HG02763 (cell line): ENCODE measurements at regions not wholly inside any gene's neighbourhood (a gene's known extent, or its start where the extent isn't known, plus 50 kb on each side); places are given as distances from the start of the nearest gene placed in this dataset.

ENCODE experiments used
- ATAC-seq: cut with Tn5 transposase; IDR thresholded peaks from one replicate; pipeline ENCODE4 v1.9.1; 2021; ENCODE audit warnings: mild to moderate bottlenecking, moderate library complexity; ENCODE audit not compliant: unreplicated experiment

DNA sequence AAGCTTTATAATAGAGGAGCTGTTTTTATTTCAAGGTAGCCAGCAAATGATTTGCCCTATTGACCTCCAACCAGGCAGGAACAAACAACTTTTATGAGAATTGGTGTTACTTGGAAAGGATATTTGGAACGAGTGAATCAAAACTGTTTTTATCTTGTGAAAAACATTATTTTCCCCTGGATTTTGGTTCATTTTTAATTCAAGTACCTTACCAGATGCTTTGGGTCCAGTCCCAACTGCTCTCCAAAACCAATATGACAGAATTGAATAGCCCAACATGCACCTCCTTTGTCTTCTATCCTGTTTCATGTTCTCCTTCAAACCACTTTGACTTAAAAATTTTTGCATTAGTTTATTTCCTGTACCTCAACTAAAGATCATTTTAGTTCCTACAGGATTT is 178.6 kb upstream of the RBMS1 start:
- ATAC-seq = no peak

DNA sequence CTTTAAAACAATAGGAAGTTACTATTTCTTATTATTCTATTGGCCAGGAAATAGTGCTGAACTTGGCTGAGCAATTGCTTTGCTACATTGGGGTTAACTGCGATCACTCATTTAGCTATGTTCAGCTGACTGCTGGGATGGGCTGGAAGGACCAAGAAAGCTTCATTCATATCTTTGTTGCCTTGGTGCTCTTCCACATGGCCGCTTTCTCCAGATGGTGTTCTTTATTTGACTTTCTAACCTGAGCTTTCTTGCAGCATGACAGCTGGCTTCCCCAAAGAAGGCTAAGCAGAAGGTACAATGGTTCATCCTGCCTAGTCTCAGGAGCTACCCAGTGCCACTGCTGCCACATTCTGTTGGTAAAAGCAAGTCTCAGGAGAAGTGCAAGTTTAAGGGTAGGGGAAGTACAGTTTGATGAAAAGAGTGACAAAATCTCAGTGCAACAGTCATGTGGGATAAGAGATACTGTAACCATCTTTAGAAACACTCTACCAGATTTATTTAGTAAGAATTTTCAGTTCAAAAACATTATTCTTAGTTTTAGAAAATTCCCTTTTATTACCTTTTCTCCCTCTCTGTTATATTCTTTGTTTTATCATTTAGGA is 180.6 kb upstream of the RBMS1 start:
- ATAC-seq = no peak

DNA sequence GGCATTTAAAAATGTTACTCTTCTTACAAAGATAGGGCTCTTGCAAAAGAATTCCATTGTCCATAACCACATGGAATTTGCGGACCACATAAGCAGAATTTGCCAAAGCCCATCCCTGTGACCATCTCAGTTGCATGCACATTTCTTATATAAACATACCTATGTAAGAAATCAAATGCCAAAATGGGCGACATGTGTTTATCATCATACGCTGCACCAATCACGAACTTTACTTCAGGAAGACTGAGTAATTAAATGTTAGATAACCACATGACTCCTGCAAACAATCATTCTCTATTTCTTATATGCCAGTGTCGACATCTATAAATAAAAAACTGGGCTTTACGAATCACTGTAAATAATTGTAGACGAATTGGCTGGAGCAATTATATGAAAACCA is 186.1 kb upstream of the RBMS1 start:
- ATAC-seq = no peak

DNA sequence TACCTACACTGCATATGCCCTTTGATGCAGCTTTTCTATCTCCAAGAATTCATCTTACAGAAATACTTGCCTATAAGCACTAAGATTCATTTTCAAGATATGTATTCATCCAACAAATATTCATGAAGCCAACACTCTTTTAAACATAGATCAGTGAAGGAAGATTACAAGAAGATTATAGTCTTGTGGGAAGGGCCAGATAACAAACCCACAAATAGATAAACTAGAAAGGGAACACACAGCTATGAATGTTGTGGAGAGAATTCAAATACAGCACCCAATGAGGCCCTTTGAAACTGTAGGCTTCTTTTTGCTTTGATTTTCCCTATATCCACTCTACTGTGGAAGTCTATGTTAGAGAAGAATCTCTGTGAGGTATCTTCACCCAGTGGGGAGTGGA is 186.7 kb upstream of the RBMS1 start:
- no peak for ATAC-seq

DNA sequence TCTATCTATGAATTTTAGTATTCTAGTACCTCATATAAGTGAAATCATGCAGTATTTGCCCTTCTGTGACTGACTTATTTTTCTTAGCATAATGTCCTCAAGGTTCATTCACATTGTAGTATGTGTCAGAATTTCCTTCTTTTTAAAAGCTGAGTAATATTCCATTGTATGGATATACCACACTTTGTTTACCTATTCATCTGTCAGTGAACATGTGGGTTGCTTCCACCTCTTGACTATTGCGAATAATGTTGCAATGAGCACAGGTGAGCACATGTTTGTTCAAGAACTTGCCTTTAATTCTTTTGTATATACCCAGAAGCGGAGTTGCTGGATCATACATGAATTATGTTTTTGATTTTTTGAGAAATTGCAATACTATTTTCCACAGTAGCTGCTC is 187.4 kb upstream of the RBMS1 start:
- ATAC-seq = no peak

DNA sequence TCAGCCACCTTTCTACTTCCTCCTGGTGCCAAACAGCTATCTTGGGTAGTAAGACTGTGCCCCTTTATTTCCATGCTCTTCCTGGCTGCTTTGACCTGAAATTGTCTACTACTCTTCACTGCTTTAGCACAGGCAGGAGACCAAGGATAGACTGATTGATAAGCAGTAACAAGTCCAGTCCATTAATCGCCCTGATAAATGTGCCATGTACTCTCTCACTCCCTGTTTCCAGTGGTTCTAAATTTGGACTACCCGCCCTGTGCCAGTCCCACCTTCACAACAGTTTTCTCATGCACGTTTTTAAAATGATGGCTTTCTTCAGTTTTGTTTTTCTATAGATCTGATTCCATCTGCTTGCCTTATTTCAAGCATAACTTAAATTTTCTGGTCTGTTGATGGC is 189.6 kb upstream of the RBMS1 start:
- no peak for ATAC-seq

DNA sequence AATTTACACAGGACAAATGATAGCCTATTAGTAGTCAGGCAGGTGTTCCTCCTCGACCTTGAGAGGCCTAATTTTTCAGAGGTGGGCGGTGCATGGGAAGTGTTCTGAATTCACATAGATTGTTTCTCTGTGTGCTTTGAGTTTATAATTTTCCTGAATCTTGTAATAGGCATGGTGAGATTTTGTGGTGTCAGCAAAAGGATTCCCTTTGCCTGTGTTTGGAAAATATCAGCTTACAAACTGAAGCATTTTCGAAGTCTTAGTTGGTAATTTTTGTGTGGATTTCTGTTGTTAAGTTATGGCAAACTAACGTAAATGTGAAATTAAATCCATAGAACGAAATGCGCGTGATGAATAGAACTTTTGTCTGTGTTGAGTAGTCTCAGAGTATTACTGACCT is 194.0 kb upstream of the RBMS1 start:
- ATAC-seq = no peak

DNA sequence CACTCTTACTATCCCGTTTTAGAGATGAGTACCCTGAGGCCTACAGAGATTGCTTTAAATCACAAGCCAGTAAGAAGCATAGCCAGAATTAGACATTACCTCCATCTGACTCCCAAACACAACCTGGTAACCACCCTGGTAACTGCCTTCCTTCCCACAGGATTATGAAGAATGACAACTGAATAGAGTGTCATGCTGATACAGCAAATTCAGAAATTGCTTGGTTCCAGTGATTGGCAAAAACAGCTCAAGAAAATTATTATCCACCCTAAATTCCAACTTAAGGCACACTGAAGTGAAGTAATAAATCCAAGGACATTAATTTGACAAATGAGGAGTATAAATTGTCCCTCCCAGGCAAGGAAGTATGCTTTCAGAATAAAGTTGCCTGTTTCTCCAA is 195.8 kb upstream of the RBMS1 start:
- ATAC-seq = no peak

DNA sequence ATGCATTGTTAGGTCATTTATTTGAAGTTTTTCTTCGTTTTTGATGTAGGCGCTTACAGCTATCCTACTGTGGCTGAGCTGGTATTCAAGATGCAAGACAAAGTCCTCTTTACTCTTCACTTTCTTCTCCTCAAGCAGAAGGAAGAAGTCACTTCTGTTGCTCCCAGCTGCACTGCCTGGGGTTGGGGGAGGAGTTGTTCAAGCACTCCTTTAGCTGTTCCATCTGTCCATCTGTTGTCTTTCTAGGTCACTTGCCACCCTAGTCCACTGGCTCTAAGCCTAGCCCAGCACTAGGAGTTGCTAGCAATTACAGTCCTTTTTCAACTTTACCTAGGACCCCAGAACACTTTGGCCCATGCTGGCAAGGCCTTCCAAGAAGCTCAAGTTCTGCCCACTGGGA is 200.6 kb upstream of the RBMS1 start:
- ATAC-seq = no peak

DNA sequence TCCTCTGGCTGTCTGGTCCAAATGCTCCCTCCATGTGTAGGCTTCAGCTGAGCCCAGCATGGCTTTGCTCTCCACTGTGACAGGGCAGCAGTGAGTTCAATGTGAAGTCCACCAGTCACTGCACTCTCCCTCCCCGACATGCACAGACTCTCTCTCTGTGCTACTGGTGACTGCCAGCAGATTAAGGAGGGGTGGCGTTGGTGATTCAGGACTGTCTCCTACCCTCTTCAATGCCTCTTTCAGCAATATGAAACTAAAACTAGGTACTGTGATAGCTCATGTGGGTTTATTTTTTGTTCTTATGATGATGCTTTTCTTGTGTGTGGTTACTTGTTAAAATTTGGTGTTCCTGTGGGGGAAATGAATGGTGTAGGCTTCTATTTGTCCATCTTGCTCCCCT is 201.0 kb upstream of the RBMS1 start:
- ATAC-seq = no peak

DNA sequence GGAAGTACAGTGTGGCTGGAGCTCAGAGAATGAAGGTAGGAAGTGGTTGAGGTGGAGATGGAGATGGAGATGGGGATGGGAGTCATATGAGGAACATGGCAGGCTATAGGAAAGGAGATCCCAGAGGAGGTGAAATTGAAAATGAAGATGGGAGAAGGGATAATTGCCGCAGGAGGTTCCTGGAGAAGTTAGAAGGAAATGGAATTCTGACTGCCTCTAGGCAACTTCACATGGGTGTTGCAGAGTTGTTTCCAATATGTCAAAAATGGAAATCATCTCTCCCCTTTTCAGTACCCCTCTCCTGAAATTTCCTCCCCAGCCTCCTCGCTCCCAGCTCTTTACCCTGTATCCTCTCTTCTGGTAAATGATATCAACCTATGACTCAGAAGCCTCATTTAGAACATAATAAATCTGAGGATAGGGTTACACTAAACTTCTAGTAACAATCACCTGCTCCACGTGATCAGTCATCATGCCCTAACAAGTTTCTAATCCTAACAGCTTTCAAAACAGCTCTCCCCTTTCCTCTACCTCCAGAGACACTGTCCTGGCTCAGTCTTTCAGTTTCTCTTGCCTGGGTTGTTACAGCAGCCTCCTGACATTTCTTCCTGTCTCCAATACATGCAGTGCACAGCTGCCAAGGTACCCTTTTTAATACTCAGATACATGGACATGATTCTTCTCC is 201.9 kb upstream of the RBMS1 start:
- no peak for ATAC-seq

DNA sequence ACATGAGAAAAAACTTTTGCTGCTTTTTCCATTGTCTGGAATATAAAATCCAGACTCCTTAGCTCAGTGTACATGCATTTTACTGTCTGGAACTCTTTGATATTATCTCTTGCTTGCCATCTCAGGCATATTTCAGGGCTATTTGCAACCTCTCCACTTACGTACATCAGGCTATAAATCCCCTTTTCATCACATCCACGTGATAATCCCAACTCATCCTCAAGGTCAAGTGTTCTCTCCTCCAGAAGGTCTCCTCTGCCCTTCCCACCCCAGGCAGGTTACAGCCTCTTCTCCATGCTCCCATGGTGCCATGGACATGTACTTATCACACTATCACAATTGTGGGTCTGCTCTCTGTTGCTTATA is 202.5 kb upstream of the RBMS1 start:
- ATAC-seq = no peak

DNA sequence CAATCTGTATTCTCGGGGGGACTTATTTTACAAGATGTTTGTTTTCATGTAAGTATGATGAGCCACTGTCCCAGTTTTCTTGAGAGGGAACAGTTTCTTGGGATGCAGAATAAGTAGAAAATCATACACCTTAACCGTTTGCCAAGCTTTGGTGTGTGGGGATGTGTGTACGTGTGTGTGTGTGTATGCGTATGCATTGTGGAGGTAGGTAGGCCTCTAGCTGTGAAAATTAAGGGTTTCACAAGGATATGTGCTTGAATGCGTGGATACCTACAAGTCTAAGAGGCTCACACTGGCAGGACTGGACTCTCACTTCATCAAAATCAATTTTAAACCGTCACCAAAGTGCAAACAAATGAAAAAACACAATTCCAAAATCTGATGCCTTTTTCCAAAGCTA is 204.2 kb upstream of the RBMS1 start:
- no peak for ATAC-seq

DNA sequence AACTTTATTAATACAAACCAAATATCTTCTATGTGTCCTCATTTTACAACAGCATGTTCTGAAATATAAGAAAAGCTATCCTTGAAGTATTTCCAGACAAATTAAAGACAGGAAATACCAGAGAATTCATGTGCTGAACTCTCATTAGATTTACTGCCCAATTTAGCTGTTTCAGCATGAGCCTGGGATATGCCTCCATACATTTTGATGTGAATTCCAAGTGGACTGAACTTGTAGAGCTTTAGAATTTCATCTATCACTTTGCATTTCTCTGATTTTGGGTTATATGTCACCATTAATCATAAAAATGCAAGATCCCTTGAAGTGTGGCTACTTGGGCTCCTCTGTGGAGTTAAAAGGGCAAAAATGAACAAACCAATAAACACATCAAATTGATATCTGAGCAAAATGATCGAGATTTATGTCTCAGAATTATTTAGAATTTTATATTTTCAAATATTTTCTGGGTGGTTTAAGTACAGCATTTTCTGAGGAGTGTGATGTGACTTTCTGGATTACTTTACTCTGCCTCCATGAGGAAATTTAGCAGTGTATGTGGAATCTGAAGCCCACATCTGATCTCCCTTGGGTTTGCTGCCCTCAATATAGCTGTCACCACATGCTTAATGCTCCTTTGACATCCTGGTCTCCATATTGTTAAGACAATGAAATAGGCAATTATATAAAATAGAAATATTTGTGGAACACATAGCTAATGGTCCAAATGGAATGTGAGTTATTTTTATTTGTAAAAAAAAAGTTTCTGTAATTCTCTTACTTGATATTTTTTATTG is 206.6 kb upstream of the RBMS1 start:
- ATAC-seq = no peak

DNA sequence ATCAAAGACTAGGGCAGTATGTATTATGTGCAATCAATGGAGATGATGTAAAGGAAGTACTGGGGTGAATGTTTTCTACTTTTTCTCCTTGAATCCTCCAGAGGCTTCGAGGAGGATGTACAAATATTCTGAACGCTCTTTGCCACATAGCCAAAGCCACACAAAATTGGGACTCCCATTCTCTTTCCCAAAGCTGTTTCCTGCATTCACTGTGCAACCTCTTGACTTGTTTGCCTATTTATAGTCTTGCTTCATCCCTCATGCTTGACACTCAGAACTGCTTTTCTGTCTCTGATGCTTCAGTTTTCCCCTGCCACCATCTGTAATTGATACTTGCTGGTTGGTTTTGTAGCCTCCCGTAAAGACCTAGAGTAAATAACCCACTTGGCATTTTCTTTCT is 208.2 kb upstream of the RBMS1 start:
- ATAC-seq = no peak

DNA sequence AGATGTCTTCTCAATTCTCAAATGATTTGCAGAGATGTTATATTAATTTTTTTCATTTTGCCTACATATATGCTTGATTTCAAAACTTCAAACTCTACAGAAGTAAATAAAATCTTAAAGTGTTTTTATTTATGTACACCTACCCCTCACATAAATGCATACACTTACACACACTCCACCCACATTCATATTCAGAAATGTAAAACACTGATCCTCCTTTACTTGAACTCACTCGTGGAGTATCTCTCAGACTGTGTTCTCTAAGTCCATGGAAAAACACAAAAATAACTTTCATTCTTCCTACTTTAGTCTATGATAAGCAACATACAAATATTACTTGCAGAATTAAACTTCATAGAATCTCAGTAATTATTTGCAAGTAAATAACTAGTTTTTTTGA is 209.1 kb upstream of the RBMS1 start:
- ATAC-seq = no peak

DNA sequence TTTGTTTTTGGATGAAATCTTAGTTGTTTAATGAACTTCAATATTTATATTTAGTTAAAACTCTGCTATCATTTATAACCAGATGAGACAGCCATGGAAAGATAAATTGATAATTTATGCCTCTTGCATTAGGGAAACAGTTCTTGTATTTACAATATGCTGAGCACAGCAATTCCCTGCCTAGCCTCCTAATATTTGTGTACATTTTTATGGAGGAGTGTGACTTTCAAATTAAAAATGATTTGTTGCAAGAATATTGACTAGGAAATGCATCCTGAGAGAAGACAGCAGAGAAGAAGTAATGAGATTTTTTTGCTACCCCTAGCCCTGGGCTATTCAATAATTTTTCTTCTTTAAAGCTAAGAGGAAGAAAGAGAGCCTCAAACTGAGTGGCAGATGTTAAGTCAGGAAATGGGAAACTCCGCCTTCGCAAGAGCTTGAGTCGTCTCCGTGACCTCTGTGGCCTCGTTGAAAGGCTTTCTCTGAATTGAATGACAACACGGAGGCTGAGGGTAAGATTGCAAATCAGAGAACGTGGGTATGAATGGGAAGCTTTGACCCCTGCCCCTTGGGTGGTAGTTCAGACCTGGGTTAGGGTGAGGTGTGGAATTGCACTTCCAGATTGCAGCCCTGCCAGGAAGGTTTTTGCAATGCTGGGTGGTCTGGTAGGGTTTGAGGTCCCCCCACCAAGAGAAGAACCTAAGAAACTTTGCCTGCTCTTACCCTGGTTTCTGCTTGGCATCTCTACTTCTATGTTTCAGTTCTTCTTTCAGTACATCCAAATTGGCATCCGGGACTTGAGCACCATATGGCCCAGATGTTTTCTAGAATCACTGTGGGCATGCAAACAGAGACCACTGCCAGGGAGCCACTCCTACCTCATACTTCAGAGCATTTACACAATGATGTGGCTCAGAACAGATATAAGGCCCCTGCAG is 210.3 kb upstream of the RBMS1 start:
- peak; percentile 86 for ATAC-seq

DNA sequence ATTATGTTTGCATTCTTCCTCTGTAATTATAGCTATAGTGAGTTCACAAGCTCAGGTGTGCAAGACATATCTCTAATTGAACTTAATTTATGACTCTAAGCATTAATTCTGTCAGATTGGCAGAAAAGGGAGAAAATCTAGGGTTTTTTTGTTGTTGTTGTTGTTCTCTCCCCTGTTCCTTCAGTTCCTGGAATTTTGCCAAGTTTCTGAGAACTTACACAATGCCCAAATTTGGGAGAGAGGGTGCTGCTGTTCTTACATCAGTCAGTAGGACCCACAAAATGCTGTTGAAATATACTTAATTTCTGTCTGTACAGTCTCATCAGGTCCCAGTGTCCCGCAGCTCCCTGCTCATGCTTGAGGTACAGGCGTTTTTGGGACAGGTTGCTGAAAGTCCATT is 221.8 kb upstream of the RBMS1 start:
- no peak for ATAC-seq

DNA sequence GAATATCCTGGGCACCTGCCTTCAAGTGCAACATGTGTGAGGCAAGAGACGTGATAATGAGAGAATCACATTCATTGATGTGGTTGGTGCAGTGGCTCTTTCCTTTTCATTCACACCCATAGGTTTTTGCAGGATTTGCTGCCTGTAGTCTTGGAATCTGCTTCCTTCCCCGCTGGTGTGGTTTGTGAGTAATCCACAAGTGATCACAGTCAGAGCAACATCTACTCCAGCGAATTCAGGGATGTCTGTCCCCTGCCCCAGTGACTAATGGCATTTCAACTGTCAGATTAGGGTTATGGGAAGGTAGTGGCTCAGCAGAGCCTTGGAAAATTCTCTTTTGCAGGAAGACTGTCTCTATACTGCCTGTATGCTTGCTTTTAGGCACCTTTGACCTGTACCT is 225.5 kb upstream of the RBMS1 start:
- no peak for ATAC-seq

DNA sequence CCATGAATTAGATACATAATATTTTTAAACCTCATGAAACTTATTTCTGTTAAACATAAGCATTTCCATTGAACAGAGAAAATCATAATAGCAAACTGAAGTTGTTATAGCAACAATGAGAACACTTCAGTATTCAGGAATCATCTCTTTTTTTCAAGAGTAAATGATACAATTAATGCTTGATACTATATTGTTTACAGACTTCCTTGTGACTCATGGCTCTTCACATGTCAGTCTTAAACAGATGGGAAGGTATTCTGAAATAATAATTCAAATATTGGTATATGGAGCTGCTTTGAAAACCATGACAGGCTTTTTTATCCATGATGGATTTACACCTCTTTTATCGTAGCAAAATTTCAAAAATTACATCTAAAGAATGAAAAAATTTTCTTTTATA is 226.5 kb upstream of the RBMS1 start:
- no peak for ATAC-seq
